AG04449 (cell line): ENCODE measurements at regions not wholly inside any gene's neighbourhood (a gene's known extent, or its start where the extent isn't known, plus 50 kb on each side); places are given as distances from the start of the nearest gene placed in this dataset.

ENCODE experiments used
- CTCF ChIA-PET: fragments of 350-600 bp; formaldehyde crosslinking; extraction: SDS; loops from one replicate; lab custom pipeline; 2021; ENCODE audit warnings: antibody characterized with exemption; lab: Yijun Ruan, JAX
- POLR2A ChIA-PET: fragments of 400-600, 350-600 bp; formaldehyde crosslinking; extraction: SDS; loops from one replicate; lab custom pipeline; 2020; ENCODE audit warnings: antibody characterized with exemption, inconsistent platforms; lab: Yijun Ruan, JAX
- DNase-seq: peaks from one replicate; pipeline ENCODE4 v3.0.0-alpha.2; 2010; ENCODE audit warnings: low read depth, low spot score
- H3K4me3 ChIP-seq: 2 replicates; pipeline ENCODE4 v1.5.1; 2011; ENCODE audit warnings: low read depth, mild to moderate bottlenecking, control low read depth, low read length
- TF ChIP-seq, protein P1 (sequence below): IDR thresholded peaks from one replicate; pipeline ENCODE4 v1.5.1; 2011; ENCODE audit warnings: mild to moderate bottlenecking, moderate library complexity, low read length, control low read depth, inconsistent platforms; ENCODE audit not compliant: insufficient read depth; ENCODE audit errors: missing control alignments

DNA sequence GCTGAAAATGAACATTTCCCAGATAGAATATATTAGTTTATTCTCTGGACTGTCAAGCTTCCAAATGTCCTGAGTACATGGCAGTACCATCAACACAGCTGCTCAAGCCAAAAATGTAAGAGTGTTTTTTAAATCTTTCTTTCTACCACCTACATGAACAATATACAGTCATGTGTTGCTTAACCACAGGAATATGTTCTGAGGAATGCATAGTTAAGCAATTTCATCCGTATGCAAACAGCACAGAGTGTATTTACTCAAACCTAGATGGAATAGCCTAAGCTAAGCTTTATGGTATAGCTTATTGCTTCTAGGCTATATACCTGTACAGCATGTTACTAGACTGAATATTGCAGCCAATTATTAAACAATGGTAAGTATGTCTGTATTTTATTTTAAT is 561.9 kb upstream of the ADGRL4 start:
- POLR2A ChIA-PET = no interaction called here
- CTCF ChIA-PET = no interaction called here
- DNase-seq = no peak
- no peak overlapping the region for H3K4me3 ChIP-seq
- TF ChIP-seq, protein P1, sequence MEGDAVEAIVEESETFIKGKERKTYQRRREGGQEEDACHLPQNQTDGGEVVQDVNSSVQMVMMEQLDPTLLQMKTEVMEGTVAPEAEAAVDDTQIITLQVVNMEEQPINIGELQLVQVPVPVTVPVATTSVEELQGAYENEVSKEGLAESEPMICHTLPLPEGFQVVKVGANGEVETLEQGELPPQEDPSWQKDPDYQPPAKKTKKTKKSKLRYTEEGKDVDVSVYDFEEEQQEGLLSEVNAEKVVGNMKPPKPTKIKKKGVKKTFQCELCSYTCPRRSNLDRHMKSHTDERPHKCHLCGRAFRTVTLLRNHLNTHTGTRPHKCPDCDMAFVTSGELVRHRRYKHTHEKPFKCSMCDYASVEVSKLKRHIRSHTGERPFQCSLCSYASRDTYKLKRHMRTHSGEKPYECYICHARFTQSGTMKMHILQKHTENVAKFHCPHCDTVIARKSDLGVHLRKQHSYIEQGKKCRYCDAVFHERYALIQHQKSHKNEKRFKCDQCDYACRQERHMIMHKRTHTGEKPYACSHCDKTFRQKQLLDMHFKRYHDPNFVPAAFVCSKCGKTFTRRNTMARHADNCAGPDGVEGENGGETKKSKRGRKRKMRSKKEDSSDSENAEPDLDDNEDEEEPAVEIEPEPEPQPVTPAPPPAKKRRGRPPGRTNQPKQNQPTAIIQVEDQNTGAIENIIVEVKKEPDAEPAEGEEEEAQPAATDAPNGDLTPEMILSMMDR = no peak

DNA sequence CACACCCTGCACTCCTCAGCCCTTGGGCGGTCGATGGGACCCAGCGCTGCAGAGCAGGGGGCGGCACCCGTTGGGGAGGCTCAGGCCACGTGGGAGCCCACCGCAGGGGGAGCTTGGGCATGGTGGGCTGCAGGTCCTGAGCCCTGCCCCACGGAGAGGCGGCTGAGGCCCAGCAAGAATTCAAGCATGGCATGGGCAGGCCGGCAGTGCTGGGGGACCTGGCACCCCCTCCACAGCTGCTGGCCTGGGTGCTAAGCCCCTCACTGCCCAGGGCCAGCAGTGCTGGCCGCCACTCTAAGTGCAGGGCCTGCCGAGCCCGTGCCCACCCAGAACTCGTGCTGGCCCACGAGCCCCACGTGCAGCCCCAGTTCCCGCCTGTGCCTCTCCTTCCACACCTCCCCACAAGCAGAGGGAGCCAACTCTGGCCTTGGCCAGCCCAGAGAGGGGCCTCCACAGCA is 555.0 kb upstream of the ADGRL4 start:
- ChIA-PET CTCF (no interaction called here), POLR2A (no interaction called here)
- TF ChIP-seq, protein P1 = no peak

DNA sequence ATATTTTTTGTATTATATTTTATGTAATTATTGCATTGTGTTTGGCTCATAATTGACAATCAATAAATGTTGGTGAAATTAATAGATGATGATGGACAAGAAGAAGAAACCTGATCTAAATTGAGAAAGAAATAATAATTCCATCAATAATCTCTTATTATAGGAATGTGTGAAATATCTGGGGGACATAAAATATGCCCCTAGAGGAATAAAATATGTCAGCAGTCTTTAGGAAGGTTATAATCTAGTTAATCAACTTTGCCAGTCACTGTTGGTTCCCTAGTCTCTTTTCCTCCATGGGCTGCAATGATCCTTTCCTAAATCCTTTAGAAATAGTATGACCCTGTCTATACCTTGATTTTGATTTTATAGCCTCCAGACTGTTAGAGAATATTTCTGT is 549.7 kb upstream of the ADGRL4 start:
- TF ChIP-seq, protein P1 = no peak
- POLR2A ChIA-PET = no interaction called here
- DNase-seq = no peak
- CTCF ChIA-PET = no interaction called here
- H3K4me3 ChIP-seq = no peak overlapping the region

More for the DNA sequence above, 555.0 kb upstream of the ADGRL4 start:
- H3K4me3 ChIP-seq = no peak overlapping the region
- no peak for DNase-seq

DNA sequence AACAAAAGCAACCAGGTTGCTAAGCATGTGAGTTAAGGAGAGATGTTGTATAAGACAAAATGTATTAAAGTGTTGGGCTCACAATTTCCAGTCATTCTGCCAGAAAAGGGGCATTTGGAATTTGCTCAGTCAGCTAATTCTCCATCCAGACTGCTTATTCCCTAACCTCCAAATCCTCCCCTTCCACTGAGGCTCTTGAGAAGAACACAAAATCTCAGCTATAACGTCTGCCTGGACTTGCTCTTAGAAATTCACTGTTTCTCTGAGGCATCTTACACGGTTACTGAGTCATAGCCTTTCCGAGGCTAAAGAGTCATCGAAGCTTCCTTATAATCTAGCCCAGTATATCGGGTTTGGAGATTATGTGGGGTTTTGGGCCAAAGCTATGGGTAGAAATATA is 548.2 kb upstream of the ADGRL4 start:
- CTCF ChIA-PET = no interaction called here

DNA sequence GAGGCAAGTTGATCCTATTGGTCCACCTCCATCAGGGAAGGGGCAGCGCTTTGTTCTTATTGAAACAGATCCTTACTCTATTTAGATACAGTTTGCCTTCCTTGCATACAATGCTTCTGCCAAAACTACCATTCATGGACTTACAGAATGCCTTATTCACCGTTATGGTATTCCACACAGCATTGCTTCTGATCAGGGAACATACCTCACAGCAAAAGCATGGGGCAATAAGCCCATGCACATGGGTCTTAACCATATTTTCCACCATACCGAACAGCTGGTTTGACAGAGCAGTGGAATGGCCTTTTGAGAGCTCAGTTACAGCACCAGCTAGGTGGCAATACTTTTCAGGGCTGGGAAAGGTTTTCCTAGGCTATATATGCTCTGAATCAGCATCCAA is 544.8 kb upstream of the ADGRL4 start:
- H3K4me3 ChIP-seq = no peak overlapping the region
- peak; percentile 14 for DNase-seq
- TF ChIP-seq, protein P1 = no peak
- ChIA-PET CTCF (no interaction called here), POLR2A (no interaction called here)

More for the DNA sequence above, 548.2 kb upstream of the ADGRL4 start:
- TF ChIP-seq, protein P1 = no peak
- POLR2A ChIA-PET = no interaction called here
- H3K4me3 ChIP-seq = no peak overlapping the region
- no peak for DNase-seq

DNA sequence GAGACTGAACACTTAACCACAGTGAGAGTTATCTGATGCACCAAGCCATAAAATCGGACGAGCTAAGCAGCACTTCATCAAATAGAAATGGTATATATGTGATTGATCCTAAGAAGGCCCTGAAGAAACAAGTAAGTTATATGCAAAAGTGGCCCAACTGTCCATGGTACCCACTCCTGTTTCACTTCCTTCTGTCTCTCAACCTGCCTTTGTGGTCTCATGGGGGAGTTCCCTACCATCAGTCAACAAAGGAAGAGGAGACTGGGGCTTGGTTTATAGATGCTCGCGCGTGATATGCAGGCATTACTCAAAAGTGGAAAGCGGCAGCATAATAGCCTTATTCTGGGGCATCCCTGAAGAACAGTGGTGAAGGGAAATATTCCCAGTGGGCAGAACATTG is 543.9 kb upstream of the ADGRL4 start:
- TF ChIP-seq, protein P1 = no peak
- ChIA-PET POLR2A (no interaction called here), CTCF (no interaction called here)
- DNase-seq = no peak
- no peak overlapping the region for H3K4me3 ChIP-seq

DNA sequence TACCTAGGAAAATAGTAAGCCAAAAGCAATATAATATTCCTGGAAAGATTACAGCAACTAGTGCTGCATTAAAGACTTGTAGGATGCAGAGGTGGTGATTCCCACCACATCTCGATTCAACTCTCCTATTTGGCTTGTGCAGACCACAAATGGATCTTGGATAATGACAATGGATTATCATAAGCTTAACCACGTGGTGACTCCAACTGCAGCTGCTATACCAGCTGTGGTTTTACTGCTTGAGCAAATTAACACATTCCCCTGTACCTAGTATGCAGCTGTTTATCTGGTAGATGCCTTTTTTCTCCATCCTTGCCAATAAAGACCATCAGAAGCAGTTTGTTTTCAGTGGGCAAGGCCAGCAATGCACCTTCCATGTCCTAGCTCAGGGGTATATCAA is 542.7 kb upstream of the ADGRL4 start:
- no peak overlapping the region for H3K4me3 ChIP-seq
- POLR2A ChIA-PET = no interaction called here
- TF ChIP-seq, protein P1 = no peak
- CTCF ChIA-PET = no interaction called here
- DNase-seq = no peak
